Neural cell (in vitro differentiated cells): ENCODE measurements at regions not wholly inside any gene's neighbourhood (a gene's known extent, or its start where the extent isn't known, plus 50 kb on each side); places are given as distances from the start of the nearest gene placed in this dataset.

ENCODE experiments used
- H2AFZ ChIP-seq: fragments of 200-600, 300-800 bp; sonication (generic), shearing (Covaris generic); 2 replicates; pipeline ENCODE4 v1.6.0; 2014; ENCODE audit warnings: low read depth, mild to moderate bottlenecking, antibody characterized with exemption, low read length, moderate library complexity
- H3F3A ChIP-seq: fragments of 200-600 bp; shearing (Covaris generic); 2 replicates; pipeline ENCODE4 v1.6.1; 2016; ENCODE audit warnings: mild to moderate bottlenecking, moderate library complexity, mixed read lengths, antibody characterized with exemption, low read length; ENCODE audit not compliant: insufficient read depth, poor library complexity, severe bottlenecking
- H3K27ac ChIP-seq: fragments of 200-600, 300-800 bp; sonication (generic), shearing (Covaris generic); 2 replicates; pipeline ENCODE4 v1.5.1; 2014; ENCODE audit warnings: mild to moderate bottlenecking, low read length, moderate library complexity
- H3K27me3 ChIP-seq: fragments of 300-800, 200-600 bp; sonication (generic), shearing (Covaris generic); 2 replicates; pipeline ENCODE4 v1.6.0; 2014; ENCODE audit warnings: mild to moderate bottlenecking, low read depth, low read length, moderate library complexity; ENCODE audit not compliant: insufficient read depth
- H3K36me3 ChIP-seq: fragments of 300-800, 200-600 bp; sonication (generic), shearing (Covaris generic); 2 replicates; pipeline ENCODE4 v1.5.1; 2014; ENCODE audit warnings: mild to moderate bottlenecking, antibody characterized with exemption, low read length, moderate library complexity; ENCODE audit not compliant: insufficient read depth
- H3K4me2 ChIP-seq: fragments of 300-800, 200-600 bp; sonication (generic), shearing (Covaris generic); 2 replicates; pipeline ENCODE4 v1.6.0; 2014; ENCODE audit warnings: mild to moderate bottlenecking, low read length
- H3K4me3 ChIP-seq: fragments of 300-800, 200-600 bp; sonication (generic), shearing (Covaris generic); 2 replicates; pipeline ENCODE4 v1.5.1; 2014; ENCODE audit warnings: mild to moderate bottlenecking, low read length, moderate library complexity
- H3K79me2 ChIP-seq: fragments of 200-600 bp; shearing (Covaris generic); replicated peaks from 2 replicates; pipeline ENCODE4 v1.6.0; 2014; ENCODE audit warnings: mild to moderate bottlenecking, low read length, moderate library complexity; ENCODE audit not compliant: insufficient read depth
- H3K9ac ChIP-seq: fragments of 300-800, 200-600 bp; sonication (generic), shearing (Covaris generic); 2 replicates; pipeline ENCODE4 v1.6.1; 2016; ENCODE audit warnings: mild to moderate bottlenecking, low read length, mixed read lengths
- H3K9me2 ChIP-seq: fragments of 200-600 bp; shearing (Covaris generic); 2 replicates; pipeline ENCODE4 v1.6.1; 2016; ENCODE audit warnings: mild to moderate bottlenecking, low read length, mixed read lengths; ENCODE audit not compliant: insufficient read depth
- H3K9me3 ChIP-seq: fragments of 200-600, 300-800 bp; sonication (generic), shearing (Covaris generic); 2 replicates; pipeline ENCODE4 v1.6.1; 2016; ENCODE audit warnings: mild to moderate bottlenecking, mixed run types, low read length, moderate library complexity, mixed read lengths
- H4K20me1 ChIP-seq: fragments of 200-600 bp; shearing (Covaris generic); 2 replicates; pipeline ENCODE4 v1.6.1; 2016; ENCODE audit warnings: mild to moderate bottlenecking, mixed run types; ENCODE audit not compliant: insufficient read depth
- CTCF ChIP-seq: fragments of 450-650 bp; IDR thresholded peaks from 2 replicates; pipeline ENCODE4 v1.5.1; 2014; ENCODE audit warnings: antibody characterized with exemption, mild to moderate bottlenecking, moderate library complexity; ENCODE audit not compliant: poor library complexity, severe bottlenecking
- EP300 ChIP-seq: fragments of 450-650 bp; conservative IDR thresholded peaks from 2 replicates; pipeline ENCODE4 v1.6.1; 2014; ENCODE audit warnings: antibody characterized with exemption, mild to moderate bottlenecking, moderate library complexity; ENCODE audit not compliant: poor library complexity, severe bottlenecking
- EZH2 ChIP-seq: fragments of 200-600, 300-800 bp; shearing (Covaris generic), sonication (generic); IDR thresholded peaks from 2 replicates; pipeline ENCODE4 v1.6.1; 2014; ENCODE audit warnings: antibody characterized with exemption, low read length, borderline replicate concordance, mild to moderate bottlenecking; ENCODE audit not compliant: insufficient read depth, poor library complexity, severe bottlenecking
- MXI1 ChIP-seq: fragments of 450-650 bp; conservative IDR thresholded peaks from 2 replicates; pipeline ENCODE4 v1.6.1; 2014; ENCODE audit warnings: antibody characterized with exemption, mild to moderate bottlenecking; ENCODE audit not compliant: poor library complexity, severe bottlenecking
- POLR2AphosphoS5 ChIP-seq: IDR thresholded peaks from 2 replicates; pipeline ENCODE4 v1.6.1; 2012
- RAD21 ChIP-seq: fragments of 450-650 bp; conservative IDR thresholded peaks from 2 replicates; pipeline ENCODE4 v1.6.1; 2014; ENCODE audit warnings: antibody characterized with exemption, mild to moderate bottlenecking, moderate library complexity
- SMC3 ChIP-seq: fragments of 450-650 bp; conservative IDR thresholded peaks from 2 replicates; pipeline ENCODE4 v1.6.1; 2014; ENCODE audit warnings: antibody characterized with exemption, mild to moderate bottlenecking, moderate library complexity; ENCODE audit not compliant: poor library complexity
- TAF1 ChIP-seq: IDR thresholded peaks from 2 replicates; pipeline ENCODE4 v1.6.1; 2012; ENCODE audit warnings: low read depth
- TF ChIP-seq, protein P1 (sequence below): IDR thresholded peaks from 2 replicates; pipeline ENCODE4 v1.6.1; 2012; ENCODE audit warnings: borderline replicate concordance

- Histone ChIP-seq H3K79me2 (no peaks in the 10 kb centered on the region), H4K20me1 (no peaks in the 10 kb centered on the region), H3K36me3 (no peaks in the 10 kb centered on the region), H3F3A (no peaks in the 10 kb centered on the region), H3K9me2 (no peaks in the 10 kb centered on the region), H3K9me3 (no peaks in the 10 kb centered on the region), H3K27ac (no peak overlapping the region), H3K4me2 (no peak overlapping the region), H3K9ac (no peak overlapping the region), H2AFZ (no peak overlapping the region), H3K27me3 (no peaks in the 10 kb centered on the region), H3K4me3 (no peak overlapping the region)
- TF ChIP-seq, protein P1, sequence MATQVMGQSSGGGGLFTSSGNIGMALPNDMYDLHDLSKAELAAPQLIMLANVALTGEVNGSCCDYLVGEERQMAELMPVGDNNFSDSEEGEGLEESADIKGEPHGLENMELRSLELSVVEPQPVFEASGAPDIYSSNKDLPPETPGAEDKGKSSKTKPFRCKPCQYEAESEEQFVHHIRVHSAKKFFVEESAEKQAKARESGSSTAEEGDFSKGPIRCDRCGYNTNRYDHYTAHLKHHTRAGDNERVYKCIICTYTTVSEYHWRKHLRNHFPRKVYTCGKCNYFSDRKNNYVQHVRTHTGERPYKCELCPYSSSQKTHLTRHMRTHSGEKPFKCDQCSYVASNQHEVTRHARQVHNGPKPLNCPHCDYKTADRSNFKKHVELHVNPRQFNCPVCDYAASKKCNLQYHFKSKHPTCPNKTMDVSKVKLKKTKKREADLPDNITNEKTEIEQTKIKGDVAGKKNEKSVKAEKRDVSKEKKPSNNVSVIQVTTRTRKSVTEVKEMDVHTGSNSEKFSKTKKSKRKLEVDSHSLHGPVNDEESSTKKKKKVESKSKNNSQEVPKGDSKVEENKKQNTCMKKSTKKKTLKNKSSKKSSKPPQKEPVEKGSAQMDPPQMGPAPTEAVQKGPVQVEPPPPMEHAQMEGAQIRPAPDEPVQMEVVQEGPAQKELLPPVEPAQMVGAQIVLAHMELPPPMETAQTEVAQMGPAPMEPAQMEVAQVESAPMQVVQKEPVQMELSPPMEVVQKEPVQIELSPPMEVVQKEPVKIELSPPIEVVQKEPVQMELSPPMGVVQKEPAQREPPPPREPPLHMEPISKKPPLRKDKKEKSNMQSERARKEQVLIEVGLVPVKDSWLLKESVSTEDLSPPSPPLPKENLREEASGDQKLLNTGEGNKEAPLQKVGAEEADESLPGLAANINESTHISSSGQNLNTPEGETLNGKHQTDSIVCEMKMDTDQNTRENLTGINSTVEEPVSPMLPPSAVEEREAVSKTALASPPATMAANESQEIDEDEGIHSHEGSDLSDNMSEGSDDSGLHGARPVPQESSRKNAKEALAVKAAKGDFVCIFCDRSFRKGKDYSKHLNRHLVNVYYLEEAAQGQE, result no peak
- TF ChIP-seq POLR2AphosphoS5 (no peak), CTCF (no peak), EZH2 (no peak), RAD21 (no peak), SMC3 (no peak), MXI1 (no peak), TAF1 (no peak), EP300 (no peak)
Observed at GRCh38 chr7:15832996-15833395, 146.5 kb upstream of the MEOX2 start.

GRCh38 chr7:15831606-15832005, 145.1 kb upstream of the MEOX2 start:
- no peaks in the 10 kb centered on the region for H3K36me3 ChIP-seq
- TF ChIP-seq, protein P1, result no peak
- TF ChIP-seq EZH2, result no peak
- no peak for TF ChIP-seq CTCF
- no peak for TF ChIP-seq MXI1
- TF ChIP-seq RAD21, result no peak
- no peak for TF ChIP-seq EP300
- TF ChIP-seq SMC3, result no peak
- H3K4me2 ChIP-seq, result no peak overlapping the region
- H4K20me1 ChIP-seq, result no peaks in the 10 kb centered on the region
- H3K9ac ChIP-seq, result no peak overlapping the region
- no peak overlapping the region for H2AFZ ChIP-seq
- no peaks in the 10 kb centered on the region for H3F3A ChIP-seq
- no peak overlapping the region for H3K4me3 ChIP-seq
- H3K27ac ChIP-seq, result no peak overlapping the region
- H3K27me3 ChIP-seq, result no peaks in the 10 kb centered on the region
- H3K79me2 ChIP-seq, result no peaks in the 10 kb centered on the region
- no peaks in the 10 kb centered on the region for H3K9me3 ChIP-seq
- H3K9me2 ChIP-seq, result no peaks in the 10 kb centered on the region
